Prostate gland (tissue), 2 donors: ENCODE measurements at regions not wholly inside any gene's neighbourhood (a gene's known extent, or its start where the extent isn't known, plus 50 kb on each side); places are given as distances from the start of the nearest gene placed in this dataset.

ENCODE experiments used
- DNase-seq: peaks from one replicate; pipeline ENCODE4 v3.0.0-alpha.2; 2019; ENCODE audit warnings: low spot score
- H3K27ac ChIP-seq, 2 donors: fragments of 200-600 bp; sonication (generic); 2 replicates each; pipeline ENCODE4 v1.5.1; 2017 to 2019
- H3K27me3 ChIP-seq: fragments of 200-600 bp; sonication (generic); replicated peaks from 2 replicates; pipeline ENCODE4 v1.5.1; 2019; ENCODE audit not compliant: insufficient read depth
- H3K36me3 ChIP-seq, 2 donors: fragments of 200-600 bp; sonication (generic); 1 replicate in 1 of 2; 2 replicates in 1 of 2; pipeline versions ENCODE4 v1.5.1 to v1.8.1; 2017 to 2019
- H3K4me1 ChIP-seq: fragments of 200-600 bp; sonication (generic); replicated peaks from 2 replicates; pipeline ENCODE4 v1.5.1; 2019
- H3K4me3 ChIP-seq, 2 donors: fragments of 200-600 bp; sonication (generic); 2 replicates each; pipeline ENCODE4 v1.5.1; 2017 to 2019
- H3K9me3 ChIP-seq: fragments of 200-600 bp; sonication (generic); 2 replicates; pipeline ENCODE4 v1.5.1; 2017
- CTCF ChIP-seq, 4 experiments: fragments of 200-600 bp in 2 of 4; fragments of 450-650 bp in 2 of 4; sonication (generic) in 2 of 4; IDR thresholded peaks; 1 replicate in 3 of 4; 2 replicates in 1 of 4; pipeline ENCODE4 v1.5.1; 2016 to 2019; ENCODE audit warnings: antibody characterized with exemption in 4 of 4, mild to moderate bottlenecking in 2 of 4, moderate library complexity in 2 of 4
- POLR2A ChIP-seq: fragments of 450-650 bp; IDR thresholded peaks from one replicate; pipeline ENCODE4 v1.6.1; 2016; ENCODE audit warnings: antibody characterized with exemption, mild to moderate bottlenecking
- POLR2AphosphoS5 ChIP-seq: sonication (generic); formaldehyde crosslinking; IDR thresholded peaks from one replicate; pipeline ENCODE4 v1.6.1; 2017; ENCODE audit warnings: antibody characterized with exemption
- WGBS: methylation state at CpG from one replicate; pipeline ENCODE4 v1.1.5; 2018; 5-methylcytosine and 5-hydroxymethylcytosine counted together
- intact Hi-C: fragments of 100-400 bp; cut with DNase I; formaldehyde crosslinking; loops from one replicate; pipeline ENCODE4 v1.14.2; 2022

GRCh38 chr2:42893047-42893758 is 100.8 kb upstream of the HAAO start:
- Histone ChIP-seq H3K27me3 (no peaks in the 10 kb centered on the region), H3K4me3 (no peak overlapping the region), H3K9me3 (no peaks in the 10 kb centered on the region), H3K36me3 (no peaks in the 10 kb centered on the region), H3K27ac (no peak overlapping the region), H3K4me1 (no peaks in the 10 kb centered on the region)
- TF ChIP-seq POLR2AphosphoS5 (no peak), POLR2A (no peak), CTCF (IDR thresholded peaks at IDR 0.05) (no peak)
- DNase-seq: no peak
- 90% methylated on average over 5 of the region's 5 CpGs for WGBS
- intact Hi-C loops: no loop called here

GRCh38 chr2:42890791-42891355 is 98.5 kb upstream of the HAAO start:
- no peaks in the 10 kb centered on the region for H3K27me3 ChIP-seq
- no peak for DNase-seq
- H3K4me3 ChIP-seq: no peak overlapping the region
- no peak for TF ChIP-seq POLR2A
- no peaks in the 10 kb centered on the region for H3K9me3 ChIP-seq
- WGBS: 92% methylated on average over 9 of the region's 9 CpGs
- intact Hi-C loops: no loop called here
- H3K4me1 ChIP-seq: no peaks in the 10 kb centered on the region
- no peak overlapping the region for H3K27ac ChIP-seq
- no peaks in the 10 kb centered on the region for H3K36me3 ChIP-seq

- no peak for DNase-seq
- intact Hi-C loops: no loop called here
- H3K27me3 ChIP-seq: no peaks in the 10 kb centered on the region
- WGBS: 81% methylated on average over 5 of the region's 5 CpGs
- H3K9me3 ChIP-seq: no peaks in the 10 kb centered on the region
- H3K27ac ChIP-seq: no peak overlapping the region
- no peaks in the 10 kb centered on the region for H3K4me1 ChIP-seq
- TF ChIP-seq POLR2A: no peak
- H3K4me3 ChIP-seq: no peak overlapping the region
- no peaks in the 10 kb centered on the region for H3K36me3 ChIP-seq
Observed at GRCh38 chr2:42888321-42889245, 96.2 kb upstream of the HAAO start.

- H3K9me3 ChIP-seq: no peaks in the 10 kb centered on the region
- DNase-seq: no peak
- no peaks in the 10 kb centered on the region for H3K36me3 ChIP-seq
- H3K27me3 ChIP-seq: no peaks in the 10 kb centered on the region
- no peaks in the 10 kb centered on the region for H3K4me1 ChIP-seq
- TF ChIP-seq POLR2AphosphoS5 (no peak), POLR2A (no peak), CTCF (IDR thresholded peaks at IDR 0.05) (no peak)
- intact Hi-C loops: no loop called here
- H3K4me3 ChIP-seq: no peak overlapping the region
- WGBS: 77% methylated on average over 7 of the region's 7 CpGs
- no peak overlapping the region for H3K27ac ChIP-seq
Observed at GRCh38 chr2:42886921-42887320, 94.5 kb upstream of the HAAO start.

GRCh38 chr2:42882756-42883155 is 90.4 kb upstream of the HAAO start:
- intact Hi-C loops: no loop called here
- no peak for DNase-seq
- Histone ChIP-seq H3K4me3 (no peak overlapping the region), H3K9me3 (no peaks in the 10 kb centered on the region), H3K27me3 (no peaks in the 10 kb centered on the region), H3K4me1 (peaks cover 11% of the 10 kb centered on the region), H3K27ac (no peak overlapping the region), H3K36me3 (no peaks in the 10 kb centered on the region)
- TF ChIP-seq POLR2AphosphoS5: no peak
- TF ChIP-seq CTCF (IDR thresholded peaks at IDR 0.05): no peak
- no peak for TF ChIP-seq POLR2A
- 100% methylated on average over 1 of the region's 1 CpG for WGBS
